ENCODE measurements at regions not wholly inside any gene's neighbourhood (a gene's known extent, or its start where the extent isn't known, plus 50 kb on each side); places are given as distances from the start of the nearest gene placed in this dataset.

DNA sequence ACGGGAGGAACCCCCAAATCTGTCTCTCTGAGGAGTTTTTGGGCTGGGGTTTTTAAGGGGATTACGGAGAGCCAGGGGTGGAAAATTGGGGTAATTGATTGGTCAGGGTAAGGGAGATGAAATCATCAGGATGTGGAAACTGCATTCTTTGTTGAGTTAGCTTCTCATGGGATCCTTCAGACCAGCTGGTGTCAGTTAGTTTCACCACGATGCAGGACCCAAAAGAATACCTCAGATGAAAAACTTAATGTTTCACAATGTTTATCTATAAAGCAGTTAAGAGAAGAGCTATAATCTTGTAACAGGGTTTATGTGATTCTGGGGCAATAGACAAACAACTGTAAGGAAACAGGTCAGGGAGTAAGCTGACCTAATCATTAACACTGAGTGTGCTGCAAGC lies 230.8 kb downstream of the POU4F1 start:
- H3K36me3 ChIP-seq (replicated peaks; ENCODE audit: insufficient read depth, low read depth), result no peaks in the 10 kb centered on the region
- H3K4me2 ChIP-seq, result no peak overlapping the region
- TF ChIP-seq, protein P1, sequence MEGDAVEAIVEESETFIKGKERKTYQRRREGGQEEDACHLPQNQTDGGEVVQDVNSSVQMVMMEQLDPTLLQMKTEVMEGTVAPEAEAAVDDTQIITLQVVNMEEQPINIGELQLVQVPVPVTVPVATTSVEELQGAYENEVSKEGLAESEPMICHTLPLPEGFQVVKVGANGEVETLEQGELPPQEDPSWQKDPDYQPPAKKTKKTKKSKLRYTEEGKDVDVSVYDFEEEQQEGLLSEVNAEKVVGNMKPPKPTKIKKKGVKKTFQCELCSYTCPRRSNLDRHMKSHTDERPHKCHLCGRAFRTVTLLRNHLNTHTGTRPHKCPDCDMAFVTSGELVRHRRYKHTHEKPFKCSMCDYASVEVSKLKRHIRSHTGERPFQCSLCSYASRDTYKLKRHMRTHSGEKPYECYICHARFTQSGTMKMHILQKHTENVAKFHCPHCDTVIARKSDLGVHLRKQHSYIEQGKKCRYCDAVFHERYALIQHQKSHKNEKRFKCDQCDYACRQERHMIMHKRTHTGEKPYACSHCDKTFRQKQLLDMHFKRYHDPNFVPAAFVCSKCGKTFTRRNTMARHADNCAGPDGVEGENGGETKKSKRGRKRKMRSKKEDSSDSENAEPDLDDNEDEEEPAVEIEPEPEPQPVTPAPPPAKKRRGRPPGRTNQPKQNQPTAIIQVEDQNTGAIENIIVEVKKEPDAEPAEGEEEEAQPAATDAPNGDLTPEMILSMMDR (IDR thresholded peaks at IDR 0.05; ENCODE audit: poor library complexity), result no peak
- TF ChIP-seq EZH2phosphoT487 (IDR thresholded peaks at IDR 0.05; ENCODE audit: low read depth, severe bottlenecking, unreplicated experiment) (no peak), EZH2 (IDR thresholded peaks at IDR 0.05; ENCODE audit: borderline replicate concordance) (no peak)
- H3K79me2 ChIP-seq, result no peaks in the 10 kb centered on the region
- no peak overlapping the region for H2AFZ ChIP-seq
- WGBS (ENCODE audit: low lambda C conversion rate, missing lambda C conversion rate), result 45% methylated on average over 3 of the region's 3 CpGs
- no peaks in the 10 kb centered on the region for H3K9me2 ChIP-seq (replicated peaks; ENCODE audit: insufficient read depth)
- H3K27ac ChIP-seq, result no peak overlapping the region
- H3K9me3 ChIP-seq (ENCODE audit: low read depth), result no peaks in the 10 kb centered on the region
- H3K4me3 ChIP-seq, result no peak overlapping the region
- no peaks in the 10 kb centered on the region for H4K20me1 ChIP-seq (ENCODE audit: insufficient read depth, poor library complexity, severe bottlenecking)
- H3K27me3 ChIP-seq, result no peaks in the 10 kb centered on the region
- H3K4me1 ChIP-seq (ENCODE audit: insufficient read depth), result no peaks in the 10 kb centered on the region
- DNase-seq (ENCODE audit: low spot score), result no peak

- Histone ChIP-seq H3K4me2 (no peak overlapping the region), H3K27me3 (no peaks in the 10 kb centered on the region), H3K36me3 (replicated peaks; ENCODE audit: insufficient read depth, low read depth) (no peaks in the 10 kb centered on the region), H3K4me3 (no peak overlapping the region), H3K9me3 (ENCODE audit: low read depth) (no peaks in the 10 kb centered on the region), H3K79me2 (no peaks in the 10 kb centered on the region), H3K4me1 (ENCODE audit: insufficient read depth) (no peaks in the 10 kb centered on the region), H3K9me2 (replicated peaks; ENCODE audit: insufficient read depth) (no peaks in the 10 kb centered on the region), H2AFZ (no peak overlapping the region), H3K27ac (no peak overlapping the region), H4K20me1 (ENCODE audit: insufficient read depth, poor library complexity, severe bottlenecking) (no peaks in the 10 kb centered on the region)
- no peak for DNase-seq (ENCODE audit: low spot score)
- WGBS (ENCODE audit: low lambda C conversion rate, missing lambda C conversion rate), result 94% methylated on average over 2 of the region's 2 CpGs
- TF ChIP-seq, protein P1 (IDR thresholded peaks at IDR 0.05; ENCODE audit: poor library complexity), result no peak
- no peak for TF ChIP-seq EZH2 (IDR thresholded peaks at IDR 0.05; ENCODE audit: borderline replicate concordance)
- TF ChIP-seq EZH2phosphoT487 (IDR thresholded peaks at IDR 0.05; ENCODE audit: low read depth, severe bottlenecking, unreplicated experiment), result no peak
These were observed 233.1 kb downstream of the POU4F1 start for GRCh38 chr13:78370231-78370630.

GRCh38 chr13:78364711-78365110 lies 238.6 kb downstream of the POU4F1 start:
- 89% methylated on average over 5 of the region's 5 CpGs for WGBS (ENCODE audit: low lambda C conversion rate, missing lambda C conversion rate)
- no peaks in the 10 kb centered on the region for H3K79me2 ChIP-seq
- H3K4me2 ChIP-seq, result no peak overlapping the region

More at GRCh38 chr13:78364711-78365110, 238.6 kb downstream of the POU4F1 start:
- no peaks in the 10 kb centered on the region for H3K9me3 ChIP-seq (ENCODE audit: low read depth)
- DNase-seq (ENCODE audit: low spot score), result no peak
- no peaks in the 10 kb centered on the region for H3K4me1 ChIP-seq (ENCODE audit: insufficient read depth)
- no peak overlapping the region for H3K27ac ChIP-seq
- H2AFZ ChIP-seq, result no peak overlapping the region
- H3K27me3 ChIP-seq, result no peaks in the 10 kb centered on the region
- H3K36me3 ChIP-seq (replicated peaks; ENCODE audit: insufficient read depth, low read depth), result no peaks in the 10 kb centered on the region
- H3K9me2 ChIP-seq (replicated peaks; ENCODE audit: insufficient read depth), result no peaks in the 10 kb centered on the region
- H4K20me1 ChIP-seq (ENCODE audit: insufficient read depth, poor library complexity, severe bottlenecking), result no peaks in the 10 kb centered on the region
- no peak overlapping the region for H3K4me3 ChIP-seq
- no peak for TF ChIP-seq EZH2phosphoT487 (IDR thresholded peaks at IDR 0.05; ENCODE audit: low read depth, severe bottlenecking, unreplicated experiment)
- no peak for TF ChIP-seq EZH2 (IDR thresholded peaks at IDR 0.05; ENCODE audit: borderline replicate concordance)
- TF ChIP-seq, protein P1 (IDR thresholded peaks at IDR 0.05; ENCODE audit: poor library complexity), result no peak

Measured in hepatocyte (in vitro differentiated cells).